Gastrocnemius medialis (tissue), 4 donors: ENCODE measurements at regions not wholly inside any gene's neighbourhood (a gene's known extent, or its start where the extent isn't known, plus 50 kb on each side); places are given as distances from the start of the nearest gene placed in this dataset.

Source experiments
- ATAC-seq, 2 donors: fragments of 150-250 bp; one replicate each; pipeline ENCODE4 v1.9.1; 2016
- DNase-seq, 2 donors: peaks; one replicate each; pipeline ENCODE4 v3.0.0-alpha.2; 2019
- H3K27ac ChIP-seq, 4 donors: fragments of 200-600 bp; sonication (generic); 1 replicate in 1 of 4; 2 replicates in 3 of 4; pipeline ENCODE4 v1.5.1; 2016 to 2018; ENCODE audit warnings: mild to moderate bottlenecking in 2 of 4, moderate library complexity in 1 of 4
- H3K27me3 ChIP-seq, 3 donors: fragments of 200-600 bp; sonication (generic) in 2 of 3; 1 replicate in 1 of 3; 2 replicates in 2 of 3; pipeline versions ENCODE4 v1.5.1 to v1.6.0; 2016 to 2019; ENCODE audit warnings: mild to moderate bottlenecking in 1 of 3, moderate library complexity in 1 of 3
- H3K36me3 ChIP-seq, 2 donors: fragments of 200-600 bp; sonication (generic) in 1 of 2; one replicate each; pipeline ENCODE4 v1.5.1; 2017 to 2018
- H3K4me1 ChIP-seq, 2 donors: fragments of 200-600 bp; sonication (generic) in 1 of 2; one replicate each; pipeline ENCODE4 v1.5.1; 2016 to 2017; ENCODE audit warnings: mild to moderate bottlenecking in 2 of 2
- H3K4me3 ChIP-seq, 4 donors: fragments of 200-600 bp; sonication (generic) in 3 of 4; 1 replicate in 1 of 4; 2 replicates in 3 of 4; pipeline ENCODE4 v1.5.1; 2016 to 2019; ENCODE audit warnings: mild to moderate bottlenecking in 2 of 4
- H3K9me3 ChIP-seq, 3 donors: fragments of 200-600 bp; sonication (generic) in 2 of 3; 1 replicate in 1 of 3; 2 replicates in 2 of 3; pipeline ENCODE4 v1.5.1; 2016 to 2019
- CTCF ChIP-seq, 5 experiments: fragments of 450-650 bp in 3 of 5; fragments of 200-600 bp in 2 of 5; sonication (generic) in 2 of 5; IDR thresholded peaks in 4 of 5; conservative IDR thresholded peaks in 1 of 5; 1 replicate in 4 of 5; 2 replicates in 1 of 5; pipeline ENCODE4 v1.5.1; 2016 to 2019; ENCODE audit warnings: antibody characterized with exemption in 5 of 5, mild to moderate bottlenecking in 3 of 5, moderate library complexity in 3 of 5
- POLR2A ChIP-seq, 2 donors: fragments of 450-650 bp; IDR thresholded peaks; one replicate each; pipeline ENCODE4 v1.6.1; 2017; ENCODE audit warnings: antibody characterized with exemption in 2 of 2, mild to moderate bottlenecking in 2 of 2, moderate library complexity in 2 of 2
- in situ Hi-C, 4 donors: fragments of 200-750 bp; cut with MboI; loops; one replicate each; pipeline versions ENCODE4 v1.15.0 to v1.8.0; 2017; ENCODE audit warnings: low sequenced_read_pairs in 4 of 4
- intact Hi-C: fragments of 100-400 bp; cut with DNase I; formaldehyde crosslinking; loops from one replicate; pipeline ENCODE4 v1.15.1; 2023; ENCODE audit warnings: low total_unique reads

GRCh38 chr2:203591642-203592041, 56.5 kb upstream of the RAPH1 start:
- Histone ChIP-seq H3K27ac (no peak overlapping the region), H3K9me3 (no peaks in the 10 kb centered on the region), H3K4me1 (no peaks in the 10 kb centered on the region), H3K36me3 (no peaks in the 10 kb centered on the region), H3K27me3 (no peaks in the 10 kb centered on the region), H3K4me3 (no peak overlapping the region)
- intact Hi-C loops: loop anchor here (1.0 kb wide), 1 partner anchor 28 kb away; no protein-coding TSS in a partner anchor
- in situ Hi-C loops: no loop called here
- DNase-seq (no peak), ATAC-seq (no peak)
- TF ChIP-seq CTCF (IDR thresholded peaks at IDR 0.05 in 4 of 5, conservative IDR thresholded peaks at IDR 0.05 in 1 of 5) (no peak), POLR2A (IDR thresholded peaks at IDR 0.05) (no peak)

- DNase-seq: no peak
- no peaks in the 10 kb centered on the region for H3K27me3 ChIP-seq
- no peak overlapping the region for H3K4me3 ChIP-seq
- intact Hi-C loops (no loop called here), in situ Hi-C loops (no loop called here)
- TF ChIP-seq CTCF (IDR thresholded peaks at IDR 0.05 in 4 of 5, conservative IDR thresholded peaks at IDR 0.05 in 1 of 5) (no peak), POLR2A (IDR thresholded peaks at IDR 0.05) (no peak)
- no peak for ATAC-seq
- H3K4me1 ChIP-seq: no peaks in the 10 kb centered on the region
- no peaks in the 10 kb centered on the region for H3K36me3 ChIP-seq
- no peak overlapping the region for H3K27ac ChIP-seq
- H3K9me3 ChIP-seq: no peaks in the 10 kb centered on the region
These were observed 57.4 kb upstream of the RAPH1 start for GRCh38 chr2:203592470-203592869.

- Histone ChIP-seq H3K4me1 (no peaks in the 10 kb centered on the region), H3K9me3 (no peaks in the 10 kb centered on the region), H3K4me3 (no peak overlapping the region), H3K27ac (no peak overlapping the region), H3K36me3 (no peaks in the 10 kb centered on the region), H3K27me3 (no peaks in the 10 kb centered on the region)
- TF ChIP-seq POLR2A (IDR thresholded peaks at IDR 0.05) (no peak), CTCF (IDR thresholded peaks at IDR 0.05 in 4 of 5, conservative IDR thresholded peaks at IDR 0.05 in 1 of 5) (no peak)
- DNase-seq (no peak), ATAC-seq (no peak)
- in situ Hi-C loops: no loop called here
- intact Hi-C loops: no loop called here
These were observed 59.4 kb upstream of the RAPH1 start for GRCh38 chr2:203594541-203594940.

GRCh38 chr2:203596183-203596582, 61.1 kb upstream of the RAPH1 start:
- intact Hi-C loops (no loop called here), in situ Hi-C loops (no loop called here)
- ATAC-seq: no peak
- Histone ChIP-seq H3K4me1 (no peaks in the 10 kb centered on the region), H3K27ac (no peak overlapping the region), H3K27me3 (no peaks in the 10 kb centered on the region), H3K4me3 (no peak overlapping the region), H3K36me3 (no peaks in the 10 kb centered on the region), H3K9me3 (no peaks in the 10 kb centered on the region)
- DNase-seq: no peak
- TF ChIP-seq CTCF (IDR thresholded peaks at IDR 0.05 in 4 of 5, conservative IDR thresholded peaks at IDR 0.05 in 1 of 5) (no peak), POLR2A (IDR thresholded peaks at IDR 0.05) (no peak)

- DNase-seq: no peak
- no peak overlapping the region for H3K4me3 ChIP-seq
- no peaks in the 10 kb centered on the region for H3K36me3 ChIP-seq
- in situ Hi-C loops (no loop called here), intact Hi-C loops (no loop called here)
- H3K4me1 ChIP-seq: no peaks in the 10 kb centered on the region
- H3K9me3 ChIP-seq: no peaks in the 10 kb centered on the region
- no peaks in the 10 kb centered on the region for H3K27me3 ChIP-seq
- TF ChIP-seq CTCF (IDR thresholded peaks at IDR 0.05 in 4 of 5, conservative IDR thresholded peaks at IDR 0.05 in 1 of 5) (no peak), POLR2A (IDR thresholded peaks at IDR 0.05) (no peak)
- ATAC-seq: no peak
- no peak overlapping the region for H3K27ac ChIP-seq
These were observed 64.4 kb upstream of the RAPH1 start for GRCh38 chr2:203599509-203599908.
